Activated CD8-positive, alpha-beta memory T cell treated with anti-CD3 and anti-CD28 coated beads for 1 hour (primary cell): ENCODE measurements at regions not wholly inside any gene's neighbourhood (a gene's known extent, or its start where the extent isn't known, plus 50 kb on each side); places are given as distances from the start of the nearest gene placed in this dataset.

Experiments used
- DNase-seq, 2 donors: peaks; one replicate each; pipeline ENCODE4 v3.0.0-alpha.2; 2020; ENCODE audit warnings: low read depth in 1 of 2; ENCODE audit errors: extremely low read depth in 1 of 2

DNA sequence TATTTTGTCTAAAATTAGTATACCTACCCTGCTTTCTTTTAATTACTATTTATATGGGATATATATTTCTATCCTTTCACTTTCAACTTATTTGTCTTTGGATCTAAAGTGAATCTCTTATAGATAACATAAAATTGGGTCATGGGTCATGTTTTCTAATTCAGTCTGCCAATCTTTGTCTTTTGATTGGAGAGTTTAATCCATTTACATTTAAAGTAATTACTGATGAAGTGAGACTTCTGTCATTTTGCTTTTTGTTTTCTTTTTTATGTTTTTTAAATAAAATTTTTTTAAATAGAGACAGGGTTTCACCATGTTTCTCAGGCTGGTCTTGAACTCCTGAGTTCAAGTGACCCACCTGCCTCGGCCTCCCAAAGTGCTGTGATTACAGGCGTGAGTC is 50.5 kb upstream of the PRDM1 start:
- no peak for DNase-seq

DNA sequence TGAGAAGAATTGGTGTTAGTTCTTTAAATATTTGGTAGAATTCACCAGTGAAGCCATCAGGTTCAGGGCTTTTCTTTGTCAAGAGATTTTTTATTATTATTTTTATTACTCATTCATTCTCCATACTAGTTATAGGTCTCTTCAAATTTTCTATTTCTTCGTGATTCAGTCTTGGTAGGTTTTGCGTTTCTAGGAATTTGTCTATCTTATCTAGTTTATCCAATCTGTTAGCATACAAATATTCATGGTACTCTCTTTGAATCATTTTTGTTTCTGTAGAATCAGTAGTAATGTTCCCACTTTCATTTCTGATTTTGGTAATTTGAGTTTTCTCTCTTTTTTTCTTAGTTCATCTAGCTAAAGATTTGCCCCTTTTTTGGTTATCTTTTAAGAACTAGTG is 52.3 kb upstream of the PRDM1 start:
- DNase-seq: no peak

DNA sequence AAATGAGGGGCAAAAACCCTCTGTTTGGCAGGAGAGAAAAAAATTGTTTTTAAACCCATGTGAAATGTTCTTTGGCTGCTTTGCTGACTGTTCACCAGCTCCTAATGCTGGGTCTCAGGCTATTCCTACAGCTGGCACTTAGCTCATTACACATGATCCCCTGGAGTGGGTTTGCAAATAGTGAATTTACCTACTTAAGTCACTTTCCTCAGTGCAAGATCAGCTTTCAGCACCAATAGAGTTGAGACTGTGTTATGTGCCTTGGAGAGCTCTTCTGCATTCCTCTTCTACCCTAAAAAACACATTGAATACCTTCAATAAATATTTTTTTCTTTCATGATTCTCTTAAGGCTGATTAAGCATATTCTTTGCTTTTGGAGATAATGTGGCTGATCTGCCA is 58.4 kb upstream of the PRDM1 start:
- no peak for DNase-seq

DNA sequence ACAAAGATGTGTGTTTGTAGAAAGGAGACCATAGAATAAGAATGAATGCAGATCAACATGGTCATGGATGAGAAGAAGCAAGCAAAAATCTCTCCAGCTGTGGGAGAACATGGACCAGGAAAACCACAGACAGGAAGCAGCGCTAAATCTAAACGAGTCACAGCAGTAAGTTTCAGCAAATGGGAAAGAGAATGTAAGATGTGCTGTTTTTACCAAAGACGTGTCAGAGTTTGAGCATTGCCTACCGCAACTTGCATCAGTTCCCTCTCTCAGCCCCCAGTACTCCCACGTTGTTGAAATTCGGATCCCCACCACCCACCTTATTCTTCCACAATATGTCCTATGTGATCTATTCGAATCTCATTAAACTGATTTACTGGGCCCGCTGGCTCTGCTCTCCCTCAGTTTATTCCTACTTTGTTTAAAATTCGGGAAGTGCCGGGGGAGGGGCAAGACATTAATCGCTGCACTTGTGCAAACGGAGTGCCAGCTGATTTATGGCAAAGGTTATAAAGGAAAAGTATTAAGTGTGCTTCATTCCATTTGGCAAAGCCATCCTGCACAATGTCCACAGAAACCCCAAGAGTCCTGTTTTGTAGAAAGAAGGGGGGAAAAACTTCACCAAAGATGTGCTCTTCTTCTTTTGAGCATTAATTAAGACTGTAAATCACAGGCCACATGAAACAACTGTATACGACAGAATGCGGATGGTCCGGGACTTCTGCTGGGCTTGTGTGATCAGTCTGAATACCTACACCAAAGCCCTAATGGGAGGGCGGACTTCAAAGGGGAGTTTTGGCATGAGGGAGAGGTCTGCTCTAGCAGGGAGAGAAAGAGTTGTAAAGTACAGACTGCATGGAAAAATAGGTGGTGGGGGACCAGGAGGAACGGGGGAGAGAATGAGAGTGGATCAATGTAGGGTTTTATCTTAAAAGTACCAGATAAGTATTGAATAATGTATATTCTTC is 59.1 kb upstream of the PRDM1 start:
- DNase-seq: no peak

DNA sequence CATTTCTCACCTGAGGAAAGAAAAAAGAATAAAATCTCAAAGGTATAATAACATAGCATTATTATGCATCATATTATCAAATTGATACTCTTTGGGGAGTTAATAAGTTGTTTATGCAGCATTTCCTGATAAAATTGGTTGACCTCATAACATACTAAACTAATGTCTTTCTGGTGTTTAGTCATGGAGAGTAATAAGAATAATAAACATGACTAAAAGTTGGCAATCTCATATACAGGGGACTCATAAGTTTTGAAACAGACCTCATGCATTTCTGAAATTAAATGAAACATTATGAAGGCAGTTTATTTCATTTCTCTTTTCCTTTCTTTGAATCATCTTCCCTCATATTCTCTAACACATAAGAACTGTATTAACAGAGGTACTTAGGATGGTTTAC is 60.5 kb upstream of the PRDM1 start:
- DNase-seq: no peak

DNA sequence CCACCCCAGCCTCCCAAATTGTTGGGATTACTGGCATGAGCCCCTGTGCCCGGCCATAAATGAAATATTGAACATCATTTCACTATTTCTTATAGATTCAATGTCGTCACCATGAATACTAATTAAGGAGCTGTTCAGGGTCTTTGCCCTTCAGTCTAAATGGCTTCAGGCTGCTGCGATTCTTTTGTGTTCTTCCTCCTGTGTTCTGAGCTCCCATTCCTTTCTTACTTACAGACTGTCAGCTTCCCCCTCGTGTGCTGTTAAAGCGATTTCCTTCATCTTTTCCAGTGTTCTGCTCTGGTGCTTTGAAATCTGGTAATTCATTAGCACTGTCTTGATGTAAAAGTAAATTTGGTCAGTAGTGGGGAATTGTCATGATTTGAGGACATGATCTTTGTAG is 63.3 kb upstream of the PRDM1 start:
- DNase-seq: no peak

DNA sequence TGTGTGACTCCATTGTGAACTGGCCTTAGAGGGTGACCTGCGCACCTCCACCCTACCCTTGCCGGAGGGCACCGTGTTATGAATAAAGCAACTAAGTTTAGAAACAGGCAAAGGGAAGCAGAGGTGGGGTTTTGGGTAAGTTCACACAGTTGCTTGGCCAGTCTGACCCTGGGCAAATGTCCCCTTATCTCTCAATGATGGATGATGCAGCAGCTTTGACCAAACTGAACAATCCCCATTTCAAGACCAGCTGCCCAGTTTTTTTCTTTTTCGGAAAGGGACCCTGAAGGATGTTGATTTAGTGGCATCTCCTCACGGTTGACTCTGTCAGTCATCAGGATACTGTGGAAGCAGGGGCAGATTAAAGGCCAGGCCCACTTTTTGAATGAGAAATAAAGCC is 68.7 kb upstream of the PRDM1 start:
- DNase-seq: no peak

DNA sequence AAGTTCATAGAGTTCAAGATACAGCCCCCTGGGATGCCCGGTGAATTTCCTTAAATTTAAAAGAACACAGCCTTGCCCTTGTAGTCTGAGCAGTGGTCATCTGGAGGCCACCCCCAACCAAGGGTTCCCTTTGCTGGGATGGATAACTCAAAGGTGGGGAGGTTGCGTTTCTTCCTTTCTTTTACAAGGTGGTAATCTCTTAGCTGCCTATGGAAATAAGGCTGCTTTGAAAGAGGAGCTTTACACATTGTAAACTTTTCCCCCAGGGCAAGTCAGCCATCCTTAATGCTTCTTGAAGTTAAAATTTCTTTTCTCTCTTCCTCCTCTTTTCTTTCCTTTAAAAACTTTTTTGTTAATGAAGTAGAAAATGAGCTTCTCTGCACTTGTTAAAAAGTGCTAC is 71.2 kb upstream of the PRDM1 start:
- no peak for DNase-seq

DNA sequence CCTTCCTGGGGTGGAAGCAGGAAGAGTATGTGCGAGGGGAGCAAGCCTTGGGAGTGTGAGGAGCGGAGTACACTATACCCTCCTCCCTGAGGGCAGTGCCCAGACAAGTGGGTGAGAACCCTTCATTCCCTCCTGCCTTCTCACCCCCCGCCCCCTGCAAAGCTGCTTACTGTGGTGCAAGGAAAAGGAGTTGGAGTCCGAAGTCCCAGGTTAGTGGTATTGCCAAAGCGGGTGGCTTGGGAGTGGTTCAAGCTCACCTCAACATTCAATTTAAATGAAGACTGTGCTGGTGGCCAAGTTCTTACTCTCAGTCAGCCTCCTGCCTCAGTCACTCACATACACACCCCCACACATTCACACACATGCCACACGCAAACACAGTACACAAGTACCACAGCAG is 74.7 kb upstream of the PRDM1 start:
- no peak for DNase-seq

DNA sequence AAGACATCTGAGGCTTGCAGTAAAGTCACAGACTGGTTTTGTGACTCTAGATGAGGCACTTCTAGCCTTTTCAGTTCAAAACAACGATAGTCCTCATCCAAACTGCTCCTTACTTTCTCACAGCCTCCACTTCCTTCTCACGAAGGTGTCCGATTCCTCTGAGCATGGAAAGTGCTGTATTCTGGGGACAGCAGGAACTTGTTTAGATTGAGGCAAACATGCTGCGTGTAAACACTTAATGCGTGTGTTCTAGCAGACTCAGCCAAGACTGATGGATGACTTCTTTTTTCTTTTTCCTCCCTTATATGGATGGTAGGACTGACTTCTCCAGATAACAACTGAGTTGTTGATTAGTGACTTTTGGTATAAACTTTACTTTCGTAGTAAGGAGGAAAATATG is 80.2 kb upstream of the PRDM1 start:
- DNase-seq: no peak

DNA sequence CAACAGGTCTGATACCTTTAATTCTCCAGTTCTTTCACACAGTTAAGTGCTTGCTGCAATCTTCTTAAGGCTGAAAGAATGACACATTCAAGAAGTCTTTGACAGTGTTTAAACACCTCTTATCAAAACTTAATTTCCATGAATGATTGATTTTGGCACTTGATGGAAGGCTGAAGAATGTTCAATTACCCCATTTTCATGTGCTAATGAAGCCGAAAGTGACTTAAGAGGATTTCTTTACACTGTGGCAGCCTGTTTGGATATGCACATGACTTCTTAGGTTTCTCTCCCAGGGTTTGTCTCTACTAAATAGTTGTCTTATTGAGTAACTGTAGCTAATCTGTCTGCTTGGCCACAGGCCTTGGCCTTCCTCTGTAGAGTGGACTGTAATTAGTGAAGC is 81.1 kb upstream of the PRDM1 start:
- DNase-seq: no peak

DNA sequence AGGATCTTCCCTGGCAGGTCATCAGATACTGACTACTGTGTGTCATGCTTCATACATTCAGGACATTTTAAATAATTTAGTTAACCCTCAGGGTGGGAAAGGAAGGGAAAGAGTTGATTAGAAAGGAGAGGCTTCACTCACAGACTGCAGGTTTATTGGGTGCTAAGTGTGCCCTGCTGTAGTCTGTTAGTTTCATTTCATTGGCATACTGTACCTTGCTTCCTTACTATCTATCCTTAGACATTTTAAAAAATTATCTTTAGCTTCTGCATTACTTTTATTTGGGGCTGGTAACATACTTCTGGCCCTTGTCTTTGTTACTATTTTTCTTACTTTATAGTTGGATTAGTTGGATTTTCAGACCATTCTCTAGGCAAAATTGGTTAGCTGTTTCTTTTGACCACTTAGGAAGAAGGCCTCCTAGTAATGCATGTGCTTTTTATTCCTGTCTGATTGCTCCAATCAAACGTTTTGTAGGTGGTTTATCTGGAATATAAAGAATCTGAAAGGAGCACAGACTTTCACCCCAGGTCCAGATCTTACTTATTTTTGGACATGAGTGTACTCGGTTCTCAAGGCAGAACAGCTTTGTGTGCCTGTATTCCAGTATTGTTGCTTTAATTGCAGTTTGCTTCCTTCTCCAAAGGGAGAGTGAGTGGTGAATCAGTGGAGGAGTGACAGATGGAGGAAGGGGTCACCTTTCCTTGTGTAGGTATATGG is 82.7 kb upstream of the PRDM1 start:
- DNase-seq: no peak

DNA sequence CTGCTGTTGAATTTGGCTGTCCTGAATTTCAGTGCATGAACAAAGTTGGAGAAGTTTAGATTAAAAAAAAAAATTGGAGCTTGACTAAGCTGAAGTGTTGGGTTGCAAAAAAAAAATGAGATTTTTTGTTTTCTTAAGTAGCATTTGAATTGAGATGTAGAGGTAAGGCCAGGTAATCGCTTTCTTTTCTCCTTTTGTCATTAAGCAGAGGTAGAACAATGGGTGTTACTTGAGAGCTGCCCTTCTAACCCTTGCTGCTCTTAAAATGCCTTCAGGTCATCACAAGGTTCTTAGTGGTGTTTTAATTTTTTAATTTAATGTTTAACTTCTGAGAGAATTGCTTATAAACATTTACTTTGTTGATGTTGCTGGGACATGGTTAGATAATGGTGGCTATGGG is 84.1 kb upstream of the PRDM1 start:
- DNase-seq: no peak

DNA sequence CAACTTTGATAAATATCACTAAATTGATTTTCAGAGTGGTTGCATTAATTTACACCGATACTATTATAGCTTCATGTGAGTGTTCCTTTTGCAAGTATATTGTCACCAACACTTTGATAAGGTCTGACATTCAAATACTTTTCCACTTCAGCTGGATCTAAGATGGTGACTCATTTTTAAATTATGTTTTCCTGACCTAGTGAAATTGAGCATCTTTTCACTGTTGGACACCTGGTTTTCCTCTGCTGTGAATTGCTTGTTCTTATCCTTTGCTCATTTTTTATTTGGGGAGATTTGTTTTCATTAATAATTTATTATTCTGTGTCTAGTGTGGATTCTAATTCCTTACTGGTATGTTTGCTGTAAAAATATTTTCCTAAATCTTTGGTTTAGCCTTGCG is 85.2 kb upstream of the PRDM1 start:
- DNase-seq: no peak

DNA sequence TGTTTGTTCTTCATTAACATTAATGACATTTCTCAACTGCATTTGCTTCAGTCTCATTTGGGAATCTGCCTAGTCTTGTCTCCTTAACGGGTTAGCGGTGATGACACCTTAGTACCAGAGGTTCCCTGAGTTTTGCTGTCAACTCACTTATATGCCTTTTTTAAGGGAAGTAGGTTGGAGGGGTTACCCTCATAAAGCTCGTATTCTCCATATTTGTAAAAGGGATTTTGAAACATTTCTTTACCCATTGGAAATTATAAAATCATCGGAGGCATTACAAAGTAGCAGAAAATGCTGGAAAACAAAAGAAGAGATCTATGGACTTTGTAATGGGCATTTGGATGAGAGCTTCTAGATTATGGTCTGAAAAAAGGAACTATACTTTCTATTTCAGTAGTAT is 88.7 kb upstream of the PRDM1 start:
- no peak for DNase-seq

DNA sequence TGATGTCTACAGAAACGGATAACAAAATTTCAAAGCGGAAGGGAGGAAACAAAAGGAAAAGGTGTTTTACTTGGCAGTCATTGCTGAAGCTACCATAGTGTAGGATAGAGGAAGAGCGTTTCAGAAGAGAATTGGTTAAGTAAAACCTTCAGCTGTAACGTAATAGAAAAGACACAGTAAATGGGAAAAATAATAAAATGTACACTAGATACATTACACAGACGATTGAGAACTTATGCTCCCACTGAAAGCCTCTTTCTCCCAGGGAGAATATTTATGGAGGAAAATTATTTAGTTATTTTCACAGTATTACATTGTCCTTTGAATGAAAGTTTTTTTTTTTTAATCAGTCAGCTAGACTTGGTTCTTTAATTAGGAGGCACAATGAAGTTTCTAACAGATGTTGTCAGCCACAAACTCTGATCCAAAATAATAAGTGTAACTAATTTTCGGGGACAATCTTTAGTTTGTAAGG is 90.7 kb upstream of the PRDM1 start:
- DNase-seq: no peak

DNA sequence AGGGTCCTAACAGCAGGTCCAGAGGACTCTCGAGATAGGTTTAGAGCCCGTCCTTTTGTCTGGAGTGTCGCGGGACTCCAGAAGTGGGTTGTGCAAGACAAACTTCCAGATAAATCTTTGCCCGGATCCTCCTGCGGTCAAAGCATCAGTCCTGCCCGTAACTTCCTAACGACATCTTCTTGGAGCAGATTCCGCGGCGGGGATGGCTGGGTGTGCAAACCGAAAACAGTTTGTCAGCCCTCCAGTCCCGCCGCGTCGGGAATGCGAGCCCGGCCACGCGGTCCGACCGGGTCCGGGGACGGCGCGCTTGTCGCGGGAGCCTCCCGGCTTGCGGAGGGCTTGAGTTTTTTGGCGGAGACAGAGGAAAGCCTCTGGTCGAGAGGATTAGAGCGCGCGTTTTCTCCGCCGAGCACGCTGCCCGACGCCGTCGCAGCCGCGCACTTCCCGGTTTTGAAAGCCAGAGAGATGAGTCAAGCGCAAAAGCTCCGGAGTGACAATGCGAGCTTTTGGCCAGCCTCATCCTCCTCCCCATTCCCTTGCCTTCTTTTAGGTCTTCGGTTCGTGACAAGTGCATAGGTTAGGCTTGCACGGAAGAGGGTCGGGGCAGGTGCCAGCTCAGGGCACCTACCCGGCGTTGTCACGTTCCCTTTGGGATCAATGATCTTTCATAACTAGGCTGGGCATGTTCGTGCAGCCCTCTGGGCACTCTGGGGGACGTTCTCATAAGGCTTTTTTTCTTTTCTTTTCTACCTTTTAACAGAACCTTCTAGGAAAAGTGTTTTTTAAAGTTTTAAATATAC is 91.3 kb upstream of the PRDM1 start:
- peak in 1 of 2 donors; percentile 22 for DNase-seq

DNA sequence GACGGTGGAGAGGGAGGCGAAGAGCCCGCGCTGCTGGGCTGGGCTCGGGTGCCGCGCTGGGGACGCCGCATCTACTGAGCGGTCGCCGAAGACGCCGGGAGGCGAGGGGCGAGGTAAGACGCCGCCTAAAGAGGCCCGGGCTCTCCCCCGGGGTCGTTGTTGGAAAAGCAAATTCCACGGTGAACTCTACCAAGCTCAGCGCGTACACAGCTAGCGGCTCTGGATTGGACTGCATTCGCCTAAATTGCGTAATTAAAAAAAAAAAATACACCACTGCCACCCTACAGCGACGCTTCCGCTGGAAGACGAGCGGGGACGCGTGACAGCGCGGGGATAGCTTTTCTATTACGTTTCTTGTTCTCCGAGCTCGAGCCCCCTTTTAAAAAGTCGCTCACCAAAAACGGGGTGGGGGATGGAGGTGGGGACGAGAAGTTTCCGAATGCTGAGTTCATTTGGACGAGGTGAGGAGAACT is 92.0 kb upstream of the PRDM1 start:
- peak in 1 of 2 donors; percentile 20 for DNase-seq

DNA sequence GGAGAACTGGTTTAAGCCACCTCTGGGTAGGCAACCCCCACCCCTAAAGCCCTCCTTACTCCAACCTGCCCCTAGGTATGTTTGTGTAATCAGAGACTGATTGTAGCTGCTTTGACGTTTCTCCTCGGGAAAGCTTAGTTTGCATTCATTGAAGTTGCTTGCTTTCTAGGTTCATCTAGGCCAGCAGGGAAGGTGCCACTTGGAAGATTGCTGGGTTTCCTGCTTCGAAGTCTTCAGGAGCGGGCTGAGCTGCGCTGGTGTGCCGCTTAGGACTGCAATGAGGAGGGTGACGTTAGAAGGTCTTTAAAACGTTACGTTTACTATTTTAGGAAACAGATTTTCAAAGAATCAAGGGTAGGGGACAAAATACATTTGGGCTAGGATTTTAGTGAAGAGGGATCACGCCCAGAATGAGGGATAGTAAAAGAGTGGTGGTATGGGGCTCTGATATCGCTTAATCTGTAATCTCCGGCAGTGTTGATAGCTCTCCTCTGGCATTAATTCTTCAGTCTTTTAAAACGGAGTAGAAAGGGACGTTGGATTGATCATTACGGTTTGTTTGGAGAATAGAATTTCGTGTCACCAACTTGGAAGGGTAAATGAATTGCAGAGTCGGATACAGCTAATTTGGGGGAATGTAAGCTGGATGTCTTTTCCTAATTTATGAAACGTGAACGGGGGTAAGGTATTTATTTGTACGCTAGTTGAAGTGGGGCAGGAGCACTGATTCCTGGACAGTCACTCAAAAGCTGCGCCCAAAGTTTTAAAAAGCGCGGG is 92.6 kb upstream of the PRDM1 start:
- no peak for DNase-seq

DNA sequence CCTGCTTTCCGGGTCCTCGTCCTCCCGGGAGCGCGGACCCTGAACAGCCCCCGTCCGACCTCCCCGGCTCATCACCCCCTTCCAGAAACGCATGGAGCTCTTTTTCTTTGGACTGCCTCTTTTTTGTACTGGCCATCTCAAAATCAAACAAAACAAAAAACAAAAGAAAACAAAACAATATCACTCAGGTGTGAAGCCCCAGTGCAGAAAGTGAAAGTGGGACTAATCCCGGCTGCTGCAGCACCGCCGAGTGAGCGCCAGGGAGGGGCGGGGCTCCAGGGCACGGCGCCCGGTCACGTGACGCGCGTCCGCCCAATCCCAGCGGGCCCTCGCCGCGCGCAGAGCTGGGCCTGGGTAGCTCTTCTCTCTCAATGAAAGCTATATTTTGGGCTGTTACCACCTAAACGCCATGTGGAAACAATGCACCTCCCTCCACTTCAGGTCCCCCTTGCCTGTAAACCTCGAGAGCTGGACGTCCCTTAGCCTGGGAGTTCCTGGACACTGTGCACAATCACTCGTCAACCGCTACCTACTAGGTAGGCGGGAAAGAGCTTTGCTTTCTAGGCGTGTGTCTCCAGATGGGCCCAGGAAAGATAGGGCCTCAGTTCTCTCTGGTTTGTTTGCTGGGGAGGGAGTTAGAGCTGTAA is 93.7 kb upstream of the PRDM1 start:
- peak; percentile 60 to 80 for DNase-seq
